Trophoblast cell (in vitro differentiated cells and primary cell): ENCODE measurements at regions not wholly inside any gene's neighbourhood (a gene's known extent, or its start where the extent isn't known, plus 50 kb on each side); places are given as distances from the start of the nearest gene placed in this dataset.

Source experiments
- DNase-seq, 2 donors: peaks; one replicate each; pipeline ENCODE4 v3.0.0-alpha.2; 2016
- H2AFZ ChIP-seq: 2 replicates; pipeline ENCODE4 v1.6.1; 2013; ENCODE audit warnings: low read length, moderate library complexity, mild to moderate bottlenecking; ENCODE audit not compliant: insufficient read depth, poor library complexity
- H2AK5ac ChIP-seq: 2 replicates; pipeline ENCODE4 v1.6.1; 2013; ENCODE audit warnings: mild to moderate bottlenecking, low read length
- H2BK120ac ChIP-seq: 2 replicates; pipeline ENCODE4 v1.6.1; 2013; ENCODE audit warnings: low read length, mild to moderate bottlenecking, moderate library complexity; ENCODE audit not compliant: insufficient read depth, poor library complexity
- H2BK12ac ChIP-seq: 2 replicates; pipeline ENCODE4 v1.6.1; 2013; ENCODE audit warnings: mild to moderate bottlenecking, low read length, moderate library complexity
- H2BK5ac ChIP-seq: 2 replicates; pipeline ENCODE4 v1.6.1; 2013; ENCODE audit warnings: low read length, low read depth, moderate library complexity, mild to moderate bottlenecking; ENCODE audit not compliant: poor library complexity
- H3K14ac ChIP-seq: 2 replicates; pipeline ENCODE4 v1.6.1; 2013; ENCODE audit warnings: mild to moderate bottlenecking, low read length
- H3K18ac ChIP-seq: 2 replicates; pipeline ENCODE4 v1.6.1; 2013; ENCODE audit warnings: mild to moderate bottlenecking, low read length
- H3K23ac ChIP-seq: 2 replicates; pipeline ENCODE4 v1.6.1; 2013; ENCODE audit warnings: low read length
- H3K27ac ChIP-seq: 2 replicates; pipeline ENCODE4 v1.5.1; 2013; ENCODE audit warnings: low read depth, mild to moderate bottlenecking, inconsistent platforms, low read length, moderate library complexity
- H3K27me3 ChIP-seq: 2 replicates; pipeline ENCODE4 v1.6.1; 2013; ENCODE audit warnings: inconsistent platforms, mild to moderate bottlenecking, low read length, moderate library complexity; ENCODE audit not compliant: insufficient read depth
- H3K36me3 ChIP-seq, 2 experiments: 1 replicate in 1 of 2; 2 replicates in 1 of 2; pipeline ENCODE4 v1.6.1; 2013; ENCODE audit warnings: low read length in 2 of 2, mild to moderate bottlenecking in 2 of 2, moderate library complexity in 1 of 2; ENCODE audit not compliant: insufficient read depth in 2 of 2, control insufficient read depth in 1 of 2
- H3K4ac ChIP-seq: 2 replicates; pipeline ENCODE4 v1.6.1; 2013; ENCODE audit warnings: low read depth, mild to moderate bottlenecking, low read length, moderate library complexity
- H3K4me1 ChIP-seq, 2 experiments: 1 replicate in 1 of 2; 2 replicates in 1 of 2; pipeline ENCODE4 v1.6.1; 2013; ENCODE audit warnings: low read length in 2 of 2, mild to moderate bottlenecking in 2 of 2, moderate library complexity in 1 of 2; ENCODE audit not compliant: insufficient read depth in 2 of 2, control insufficient read depth in 1 of 2
- H3K4me2 ChIP-seq: 2 replicates; pipeline ENCODE4 v1.6.1; 2013; ENCODE audit warnings: inconsistent platforms, mild to moderate bottlenecking, low read length, moderate library complexity
- H3K4me3 ChIP-seq: 2 replicates; pipeline ENCODE4 v1.5.1; 2013; ENCODE audit warnings: mild to moderate bottlenecking, low read depth, low read length, inconsistent platforms
- H3K79me1 ChIP-seq: one replicate; pipeline ENCODE4 v1.6.1; 2013; ENCODE audit warnings: low read length
- H3K79me2 ChIP-seq: 2 replicates; pipeline ENCODE4 v1.6.1; 2013; ENCODE audit warnings: low read length, mild to moderate bottlenecking; ENCODE audit not compliant: control insufficient read depth, insufficient read depth, poor library complexity
- H3K9ac ChIP-seq: 2 replicates; pipeline ENCODE4 v1.6.1; 2013; ENCODE audit warnings: mild to moderate bottlenecking, low read length
- H3K9me3 ChIP-seq: 2 replicates; pipeline ENCODE4 v1.6.1; 2013; ENCODE audit warnings: low read depth, mild to moderate bottlenecking, control low read depth, inconsistent platforms, low read length; ENCODE audit not compliant: insufficient read depth
- H4K12ac ChIP-seq: 2 replicates; pipeline ENCODE4 v1.6.1; 2013; ENCODE audit warnings: low read depth, mild to moderate bottlenecking, low read length, moderate library complexity
- H4K8ac ChIP-seq: 2 replicates; pipeline ENCODE4 v1.6.1; 2013; ENCODE audit warnings: low read depth, mild to moderate bottlenecking, low read length, moderate library complexity
- H4K91ac ChIP-seq: one replicate; pipeline ENCODE4 v1.6.1; 2013; ENCODE audit warnings: low read depth, mild to moderate bottlenecking, low read length, moderate library complexity
- WGBS: extraction: QIAGEN DNeasy Blood & Tissue Kit; methylation state at CpG from one replicate; pipeline ENCODE4 v1.1.7; 2013; ENCODE audit warnings: missing lambda C conversion rate; ENCODE audit not compliant: insufficient read length, insufficient coverage; ENCODE audit errors: extremely low coverage; 5-methylcytosine and 5-hydroxymethylcytosine counted together

DNA sequence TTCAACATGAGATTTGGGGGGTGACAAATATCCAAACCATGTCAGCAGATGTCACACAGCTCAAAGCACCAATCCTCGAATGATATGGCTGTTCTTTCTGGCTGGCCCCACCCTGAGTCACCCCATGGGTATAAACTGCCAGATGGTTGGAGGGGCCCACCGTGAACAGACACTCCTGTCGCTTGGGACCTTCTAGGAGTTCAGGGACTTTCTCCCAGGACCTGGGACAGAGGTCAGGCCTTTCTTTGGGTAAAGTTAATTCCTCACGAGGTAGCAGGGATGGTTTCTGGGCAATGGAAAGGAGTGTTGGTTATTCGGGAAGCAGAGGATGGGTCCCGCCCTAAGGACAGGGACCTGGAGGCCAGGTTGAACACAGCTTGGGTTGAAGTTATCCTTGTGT lies 262.0 kb downstream of the ACTR3B start:
- no peak overlapping the region for H2BK12ac ChIP-seq
- H4K12ac ChIP-seq: no peak overlapping the region
- no peaks in the 10 kb centered on the region for H3K79me1 ChIP-seq
- H4K91ac ChIP-seq: no peak overlapping the region
- H3K36me3 ChIP-seq: no peaks in the 10 kb centered on the region
- H2BK5ac ChIP-seq: no peak overlapping the region
- peaks cover 3% of the 10 kb centered on the region for H3K9me3 ChIP-seq
- no peak overlapping the region for H3K27ac ChIP-seq
- no peak overlapping the region for H2AFZ ChIP-seq
- no peak overlapping the region for H2AK5ac ChIP-seq
- H3K4me1 ChIP-seq: no peaks in the 10 kb centered on the region
- H2BK120ac ChIP-seq: no peak overlapping the region
- no peaks in the 10 kb centered on the region for H3K79me2 ChIP-seq
- WGBS: no CpG with 5 or more reads among the region's 6 CpGs
- no peak overlapping the region for H3K4me3 ChIP-seq
- no peak overlapping the region for H3K18ac ChIP-seq
- no peak overlapping the region for H3K9ac ChIP-seq
- no peak overlapping the region for H3K23ac ChIP-seq
- no peak overlapping the region for H3K4ac ChIP-seq
- H4K8ac ChIP-seq: no peak overlapping the region
- no peak for DNase-seq
- no peak overlapping the region for H3K14ac ChIP-seq
- H3K27me3 ChIP-seq: no peaks in the 10 kb centered on the region
- H3K4me2 ChIP-seq: no peak overlapping the region

DNA sequence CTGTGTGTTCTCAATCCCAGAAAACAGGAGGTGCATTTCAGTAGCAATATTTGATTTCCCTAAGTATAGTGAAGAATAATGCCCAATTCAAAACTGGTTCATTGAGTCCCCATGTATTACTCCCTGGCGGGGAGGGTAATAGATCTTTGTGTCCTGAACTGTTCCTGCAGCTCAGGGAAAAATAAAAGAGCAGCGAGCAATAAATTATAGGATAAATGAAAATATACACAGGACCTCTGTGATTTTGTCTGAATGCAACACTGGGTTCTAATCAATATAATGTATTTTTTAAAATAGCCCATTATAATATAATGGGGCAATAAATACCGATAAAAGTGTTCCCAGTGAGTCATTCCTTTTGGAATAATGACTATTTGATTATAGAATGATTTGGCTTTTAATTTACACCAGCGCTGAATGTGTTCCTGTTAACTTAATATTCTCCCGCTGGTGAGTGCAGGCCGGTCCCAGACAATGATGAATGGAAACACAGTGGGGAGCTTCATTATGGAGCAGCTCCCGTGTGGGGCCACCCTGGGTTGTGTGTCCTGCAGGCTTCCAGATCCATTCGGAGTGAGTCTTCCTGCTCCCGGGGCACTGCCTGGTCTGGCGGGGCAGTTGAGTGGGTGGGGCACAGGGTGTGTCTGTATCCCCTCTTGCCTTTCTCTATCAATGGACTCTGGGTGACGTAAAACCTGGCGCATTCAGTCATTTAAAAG lies 263.1 kb downstream of the ACTR3B start:
- H3K4me3 ChIP-seq: no peak overlapping the region
- DNase-seq: no peak
- no CpG with 5 or more reads among the region's 12 CpGs for WGBS
- no peaks in the 10 kb centered on the region for H3K4me1 ChIP-seq
- no peak overlapping the region for H4K91ac ChIP-seq
- H3K27ac ChIP-seq: no peak overlapping the region
- H3K4me2 ChIP-seq: no peak overlapping the region
- H4K12ac ChIP-seq: no peak overlapping the region
- H3K4ac ChIP-seq: no peak overlapping the region
- no peaks in the 10 kb centered on the region for H3K79me2 ChIP-seq
- no peak overlapping the region for H2AK5ac ChIP-seq
- no peak overlapping the region for H2AFZ ChIP-seq
- H4K8ac ChIP-seq: no peak overlapping the region
- H3K9ac ChIP-seq: no peak overlapping the region
- no peaks in the 10 kb centered on the region for H3K36me3 ChIP-seq
- peaks cover 3% of the 10 kb centered on the region for H3K9me3 ChIP-seq
- H3K79me1 ChIP-seq: no peaks in the 10 kb centered on the region
- H3K27me3 ChIP-seq: no peaks in the 10 kb centered on the region
- no peak overlapping the region for H2BK5ac ChIP-seq
- no peak overlapping the region for H3K14ac ChIP-seq
- H3K23ac ChIP-seq: no peak overlapping the region
- H3K18ac ChIP-seq: no peak overlapping the region
- no peak overlapping the region for H2BK12ac ChIP-seq
- H2BK120ac ChIP-seq: no peak overlapping the region

DNA sequence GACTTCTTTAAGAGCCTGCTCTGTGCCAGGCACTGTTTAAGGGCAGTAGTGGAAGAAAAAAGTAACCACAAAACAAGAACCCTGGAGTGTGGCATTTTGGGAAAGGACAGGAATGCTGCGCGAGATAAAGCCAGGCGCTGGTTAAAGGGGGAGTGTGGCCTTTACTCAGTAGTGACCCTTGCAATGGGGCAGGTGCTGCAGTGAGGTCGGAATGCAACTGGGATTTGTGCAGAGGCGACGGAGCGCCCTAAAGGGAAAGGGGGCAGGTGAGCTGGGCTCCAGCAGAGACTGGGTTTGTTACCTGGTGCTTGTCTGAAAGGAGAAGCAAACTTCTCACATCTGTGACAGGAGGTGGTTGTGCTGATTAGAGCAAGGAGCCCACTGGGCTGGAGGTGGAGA lies 263.6 kb downstream of the ACTR3B start:
- no peak for DNase-seq
- Histone ChIP-seq H4K91ac (no peak overlapping the region), H3K9me3 (peaks cover 3% of the 10 kb centered on the region), H3K79me2 (no peaks in the 10 kb centered on the region), H3K4ac (no peak overlapping the region), H2AK5ac (no peak overlapping the region), H3K4me3 (no peak overlapping the region), H2AFZ (no peak overlapping the region), H3K23ac (no peak overlapping the region), H2BK12ac (no peak overlapping the region), H3K4me2 (no peak overlapping the region), H2BK120ac (no peak overlapping the region), H4K8ac (no peak overlapping the region), H3K27me3 (no peaks in the 10 kb centered on the region), H3K79me1 (no peaks in the 10 kb centered on the region), H2BK5ac (no peak overlapping the region), H3K9ac (no peak overlapping the region), H3K27ac (no peak overlapping the region), H3K14ac (no peak overlapping the region), H3K18ac (no peak overlapping the region), H3K36me3 (no peaks in the 10 kb centered on the region), H4K12ac (no peak overlapping the region), H3K4me1 (no peaks in the 10 kb centered on the region)
- WGBS: no CpG with 5 or more reads among the region's 7 CpGs

GRCh38 chr7:153027210-153027609 lies 267.7 kb downstream of the ACTR3B start:
- Histone ChIP-seq H3K79me1 (no peaks in the 10 kb centered on the region), H3K18ac (no peak overlapping the region), H4K91ac (no peak overlapping the region), H3K79me2 (no peaks in the 10 kb centered on the region), H3K23ac (no peak overlapping the region), H3K27ac (no peak overlapping the region), H3K4me1 (no peaks in the 10 kb centered on the region), H2BK12ac (no peak overlapping the region), H4K8ac (no peak overlapping the region), H2AFZ (no peak overlapping the region), H2AK5ac (no peak overlapping the region), H3K36me3 (no peaks in the 10 kb centered on the region), H3K4ac (no peak overlapping the region), H4K12ac (no peak overlapping the region), H3K4me3 (no peak overlapping the region), H3K14ac (no peak overlapping the region), H3K9ac (no peak overlapping the region), H3K27me3 (no peaks in the 10 kb centered on the region), H3K9me3 (no peaks in the 10 kb centered on the region), H2BK120ac (no peak overlapping the region), H2BK5ac (no peak overlapping the region), H3K4me2 (no peak overlapping the region)
- no CpG with 5 or more reads among the region's 11 CpGs for WGBS
- DNase-seq: no peak
